B cell (primary cell): ENCODE measurements at regions not wholly inside any gene's neighbourhood (a gene's known extent, or its start where the extent isn't known, plus 50 kb on each side); places are given as distances from the start of the nearest gene placed in this dataset.

ENCODE experiments used
- ATAC-seq: fragments of 200-7000 bp; cut with Tn5 transposase; one replicate; pipeline ENCODE4 v1.10.0; 2021; ENCODE audit warnings: low read depth, mild to moderate bottlenecking, moderate number of reproducible peaks, moderate library complexity
- CTCF ChIA-PET: fragments of 350-600 bp; sonication (Branson Sonifier 250); formaldehyde crosslinking; loops from one replicate; lab custom pipeline; 2021; ENCODE audit warnings: antibody characterized with exemption, inconsistent platforms; lab: Charles Lee
- POLR2A ChIA-PET: fragments of 350-600 bp; sonication (Branson Sonifier 250); formaldehyde crosslinking; loops from one replicate; lab custom pipeline; 2021; ENCODE audit warnings: antibody characterized with exemption; lab: Charles Lee
- DNase-seq: peaks from one replicate; pipeline ENCODE4 v3.0.0; 2013
- H2AFZ ChIP-seq: 2 replicates; pipeline ENCODE4 v1.6.1; 2012; ENCODE audit warnings: mild to moderate bottlenecking, low read depth, low read length; ENCODE audit not compliant: insufficient read depth, poor library complexity, severe bottlenecking
- H3K27ac ChIP-seq, 2 donors: 1 replicate in 1 of 2; 2 replicates in 1 of 2; pipeline ENCODE4 v1.5.1; 2012 to 2013; ENCODE audit warnings: low read length in 2 of 2, mild to moderate bottlenecking in 2 of 2, moderate library complexity in 1 of 2
- H3K27me3 ChIP-seq, 4 experiments: fragments of 200-600 bp in 1 of 4; sonication (generic) in 1 of 4; replicated peaks in 1 of 4; 1 replicate in 2 of 4; 2 replicates in 2 of 4; pipeline versions ENCODE4 v1.6.1 to v1.7.0; 2013 to 2016; ENCODE audit warnings: low read length in 3 of 4, mild to moderate bottlenecking in 2 of 4, mixed read lengths in 1 of 4, moderate library complexity in 1 of 4; ENCODE audit not compliant: insufficient read depth in 4 of 4, control insufficient read depth in 3 of 4; ENCODE audit errors: control extremely low read depth in 1 of 4
- H3K36me3 ChIP-seq, 2 experiments: replicated peaks in 1 of 2; 1 replicate in 1 of 2; 2 replicates in 1 of 2; pipeline versions ENCODE4 v1.6.1 to v1.7.1; 2013; ENCODE audit warnings: low read length in 1 of 2; ENCODE audit not compliant: insufficient read depth in 2 of 2, control insufficient read depth in 1 of 2; ENCODE audit errors: control extremely low read depth in 1 of 2, extremely low read depth in 1 of 2
- H3K4me1 ChIP-seq, 2 donors: fragments of 200-600 bp in 1 of 2; sonication (generic) in 1 of 2; 1 replicate in 1 of 2; 2 replicates in 1 of 2; pipeline versions ENCODE4 v1.5.1 to v1.6.1; 2013 to 2017; ENCODE audit warnings: low read length in 2 of 2; ENCODE audit not compliant: control insufficient read depth in 2 of 2, insufficient read depth in 2 of 2
- H3K4me2 ChIP-seq: replicated peaks from 2 replicates; pipeline ENCODE3; 2012; ENCODE audit warnings: mild to moderate bottlenecking, low read depth, low read length; ENCODE audit not compliant: poor library complexity, severe bottlenecking
- H3K4me3 ChIP-seq, 5 experiments: fragments of 200-600 bp in 1 of 5; sonication (generic) in 1 of 5; 1 replicate in 3 of 5; 2 replicates in 2 of 5; pipeline versions ENCODE4 v1.5.1 to v1.7.0; 2011 to 2016; ENCODE audit warnings: low read length in 4 of 5, mild to moderate bottlenecking in 4 of 5, low read depth in 2 of 5, control low read depth in 1 of 5, moderate library complexity in 1 of 5; ENCODE audit not compliant: insufficient read depth in 1 of 5; ENCODE audit errors: control extremely low read depth in 1 of 5, extremely low read depth in 1 of 5
- H3K79me2 ChIP-seq: fragments of 200-600 bp; sonication (generic); one replicate; pipeline ENCODE4 v1.6.0; 2016; ENCODE audit warnings: low read length; ENCODE audit not compliant: control insufficient read depth, insufficient read depth
- H3K9ac ChIP-seq: fragments of 200-600 bp; sonication (generic); 2 replicates; pipeline ENCODE4 v1.6.1; 2017; ENCODE audit warnings: mild to moderate bottlenecking, low read length, moderate library complexity
- H3K9me3 ChIP-seq, 3 donors: one replicate each; pipeline versions ENCODE4 v1.6.1 to v1.7.1; 2013; ENCODE audit warnings: low read length in 2 of 3; ENCODE audit not compliant: control insufficient read depth in 2 of 3, insufficient read depth in 1 of 3; ENCODE audit errors: control extremely low read depth in 1 of 3
- H4K20me1 ChIP-seq: 2 replicates; pipeline ENCODE4 v1.6.0; 2012; ENCODE audit warnings: mild to moderate bottlenecking, low read length; ENCODE audit not compliant: insufficient read depth, control insufficient read depth, poor library complexity, severe bottlenecking
- H3K27ac Mint-ChIP-seq: one replicate; pipeline ENCODE4 v1.8.0; 2021; ENCODE audit warnings: mixed read lengths
- H3K27me3 Mint-ChIP-seq: one replicate; pipeline ENCODE4 v1.8.0; 2021; ENCODE audit warnings: mixed read lengths
- H3K4me1 Mint-ChIP-seq: one replicate; pipeline ENCODE4 v1.8.0; 2021; ENCODE audit warnings: mixed read lengths
- H3K4me3 Mint-ChIP-seq: one replicate; pipeline ENCODE4 v1.8.0; 2021; ENCODE audit warnings: mixed read lengths
- H3K9me3 Mint-ChIP-seq: one replicate; pipeline ENCODE4 v1.8.0; 2022; ENCODE audit warnings: mixed read lengths; ENCODE audit not compliant: insufficient read depth
- EZH2 ChIP-seq: IDR thresholded peaks from 2 replicates; pipeline ENCODE4 v1.6.1; 2012; ENCODE audit warnings: borderline replicate concordance, low read depth, mild to moderate bottlenecking, moderate library complexity, low read length; ENCODE audit not compliant: insufficient read depth, poor library complexity, severe bottlenecking
- WGBS: methylation state at CpG from one replicate; pipeline ENCODE4 v1.1.5; 2013; ENCODE audit warnings: missing lambda C conversion rate; ENCODE audit not compliant: insufficient coverage; 5-methylcytosine and 5-hydroxymethylcytosine counted together
- intact Hi-C: fragments of 100-400 bp; cut with micrococcal nuclease; formaldehyde crosslinking; loops from one replicate; pipeline ENCODE4 v1.10.0; 2022
- TF ChIP-seq, protein P1 (sequence below): fragments of 200-600 bp; IDR thresholded peaks from one replicate; pipeline ENCODE4 v1.8.0; 2022; ENCODE audit warnings: antibody characterized with exemption, mild to moderate bottlenecking

DNA sequence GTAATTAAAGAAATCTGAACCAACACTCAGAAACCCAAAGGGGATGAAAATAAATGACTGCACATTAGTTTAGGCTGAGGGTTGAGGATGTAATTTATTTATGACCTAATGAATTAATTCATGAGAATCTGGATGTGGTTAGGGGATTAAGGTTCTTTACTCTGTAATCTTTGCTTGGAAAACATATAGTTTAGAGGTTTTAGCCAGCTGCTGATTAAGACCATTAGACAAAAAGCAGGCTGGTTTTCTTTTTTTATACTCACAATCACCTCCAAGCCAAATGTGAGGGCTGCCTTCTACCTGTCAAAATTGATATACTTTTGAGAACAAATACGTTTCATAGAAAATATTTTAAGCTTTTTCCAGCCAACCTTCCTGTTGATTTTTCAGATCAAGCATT is 2705.8 kb downstream of the PCDH7 start:
- CTCF ChIA-PET, result no interaction called here
- DNase-seq (no peak), ATAC-seq (no peak)
- no peaks in the 10 kb centered on the region for H3K27me3 ChIP-seq
- no peaks in the 10 kb centered on the region for H3K79me2 ChIP-seq
- TF ChIP-seq, protein P1, sequence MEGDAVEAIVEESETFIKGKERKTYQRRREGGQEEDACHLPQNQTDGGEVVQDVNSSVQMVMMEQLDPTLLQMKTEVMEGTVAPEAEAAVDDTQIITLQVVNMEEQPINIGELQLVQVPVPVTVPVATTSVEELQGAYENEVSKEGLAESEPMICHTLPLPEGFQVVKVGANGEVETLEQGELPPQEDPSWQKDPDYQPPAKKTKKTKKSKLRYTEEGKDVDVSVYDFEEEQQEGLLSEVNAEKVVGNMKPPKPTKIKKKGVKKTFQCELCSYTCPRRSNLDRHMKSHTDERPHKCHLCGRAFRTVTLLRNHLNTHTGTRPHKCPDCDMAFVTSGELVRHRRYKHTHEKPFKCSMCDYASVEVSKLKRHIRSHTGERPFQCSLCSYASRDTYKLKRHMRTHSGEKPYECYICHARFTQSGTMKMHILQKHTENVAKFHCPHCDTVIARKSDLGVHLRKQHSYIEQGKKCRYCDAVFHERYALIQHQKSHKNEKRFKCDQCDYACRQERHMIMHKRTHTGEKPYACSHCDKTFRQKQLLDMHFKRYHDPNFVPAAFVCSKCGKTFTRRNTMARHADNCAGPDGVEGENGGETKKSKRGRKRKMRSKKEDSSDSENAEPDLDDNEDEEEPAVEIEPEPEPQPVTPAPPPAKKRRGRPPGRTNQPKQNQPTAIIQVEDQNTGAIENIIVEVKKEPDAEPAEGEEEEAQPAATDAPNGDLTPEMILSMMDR, result no peak
- TF ChIP-seq EZH2, result no peak
- intact Hi-C loops, result no loop called here
- no peaks in the 10 kb centered on the region for H3K4me1 ChIP-seq
- no peak overlapping the region for H2AFZ ChIP-seq
- H3K9ac ChIP-seq, result no peak overlapping the region
- H3K4me1 Mint-ChIP-seq, result no peaks in the 10 kb centered on the region
- peaks cover 2% of the 10 kb centered on the region for H3K9me3 Mint-ChIP-seq
- no peak overlapping the region for H3K4me2 ChIP-seq
- no peak overlapping the region for H3K27ac ChIP-seq
- no peak overlapping the region for H3K4me3 ChIP-seq
- no peak overlapping the region for H3K27ac Mint-ChIP-seq
- H3K9me3 ChIP-seq, result no peaks in the 10 kb centered on the region
- H3K27me3 Mint-ChIP-seq, result no peaks in the 10 kb centered on the region
- H4K20me1 ChIP-seq, result no peaks in the 10 kb centered on the region
- POLR2A ChIA-PET, result no interaction called here
- H3K4me3 Mint-ChIP-seq, result no peak overlapping the region
- no peaks in the 10 kb centered on the region for H3K36me3 ChIP-seq
- no CpG with 5 or more reads among the region's 1 CpG for WGBS

DNA sequence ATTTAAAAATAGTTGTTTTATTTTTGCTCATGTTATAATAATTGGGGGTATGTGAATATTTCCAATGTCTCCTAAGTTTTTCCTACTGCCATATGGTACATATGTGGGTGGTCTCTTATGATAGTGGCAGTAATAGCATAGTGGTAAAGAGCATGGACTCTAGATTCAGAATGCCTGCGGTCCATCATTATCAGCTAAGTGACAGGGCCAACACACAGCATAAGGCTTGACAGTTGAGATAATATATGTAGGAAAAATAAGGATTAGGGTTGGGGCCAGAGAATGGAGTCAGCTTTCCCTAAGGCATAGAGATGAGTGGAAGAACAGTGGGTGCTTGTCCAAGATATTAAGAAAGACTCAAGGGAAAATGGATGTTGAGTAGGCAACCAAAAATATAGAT is 2707.5 kb downstream of the PCDH7 start:
- H3K27me3 Mint-ChIP-seq, result no peaks in the 10 kb centered on the region
- TF ChIP-seq EZH2, result no peak
- TF ChIP-seq, protein P1, result no peak
- H3K9me3 ChIP-seq, result no peaks in the 10 kb centered on the region
- intact Hi-C loops, result no loop called here
- H4K20me1 ChIP-seq, result no peaks in the 10 kb centered on the region
- H3K4me3 ChIP-seq, result no peak overlapping the region
- DNase-seq, result no peak
- no peaks in the 10 kb centered on the region for H3K4me1 Mint-ChIP-seq
- no peaks in the 10 kb centered on the region for H3K79me2 ChIP-seq
- H3K9ac ChIP-seq, result no peak overlapping the region
- H3K27me3 ChIP-seq, result no peaks in the 10 kb centered on the region
- no peak overlapping the region for H3K27ac ChIP-seq
- H3K4me3 Mint-ChIP-seq, result no peak overlapping the region
- ChIA-PET POLR2A (no interaction called here), CTCF (no interaction called here)
- peaks cover 2% of the 10 kb centered on the region for H3K9me3 Mint-ChIP-seq
- H3K4me2 ChIP-seq, result no peak overlapping the region
- no peaks in the 10 kb centered on the region for H3K36me3 ChIP-seq
- H3K4me1 ChIP-seq, result no peaks in the 10 kb centered on the region
- H2AFZ ChIP-seq, result no peak overlapping the region
- H3K27ac Mint-ChIP-seq, result no peak overlapping the region
- WGBS, result 100% methylated on average over 1 of the region's 1 CpG
- ATAC-seq, result no peak
